GM23338 (cell line): ENCODE measurements at regions not wholly inside any gene's neighbourhood (a gene's known extent, or its start where the extent isn't known, plus 50 kb on each side); places are given as distances from the start of the nearest gene placed in this dataset.
A peak's percentile ranks its signal among the peaks of the same experiment; 100 is the strongest.

ENCODE experiments used
- ATAC-seq: fragments of 200-7000 bp; cut with Tn5 transposase; 3 replicates; pipeline ENCODE4 v1.9.1; 2020
- DNase-seq: peaks from one replicate; pipeline ENCODE4 v3.0.0-alpha.2; 2015; ENCODE audit warnings: low spot score
- H2AFZ ChIP-seq: fragments of 200-600 bp; sonication (generic); 2 replicates; pipeline ENCODE4 v1.8.0; 2016; ENCODE audit warnings: antibody characterized with exemption, mild to moderate bottlenecking, moderate library complexity
- H3F3A ChIP-seq: fragments of 200-600 bp; sonication (generic); replicated peaks from 2 replicates; pipeline ENCODE4 v1.8.0; 2017; ENCODE audit warnings: antibody characterized with exemption, mixed run types, low read depth
- H3K27ac ChIP-seq: fragments of 200-600 bp; sonication (generic); 2 replicates; pipeline ENCODE4 v1.6.1; 2016; ENCODE audit warnings: low read depth
- H3K27me3 ChIP-seq: fragments of 200-600 bp; sonication (generic); 2 replicates; pipeline ENCODE4 v1.8.0; 2016; ENCODE audit warnings: mild to moderate bottlenecking, mixed run types, moderate library complexity; ENCODE audit not compliant: insufficient read depth
- H3K36me3 ChIP-seq: fragments of 200-600 bp; sonication (generic); 2 replicates; pipeline ENCODE4 v1.8.0; 2016; ENCODE audit warnings: mild to moderate bottlenecking; ENCODE audit not compliant: insufficient read depth
- H3K4me1 ChIP-seq: fragments of 200-600 bp; sonication (generic); 2 replicates; pipeline ENCODE4 v1.8.0; 2016; ENCODE audit warnings: mild to moderate bottlenecking, moderate library complexity; ENCODE audit not compliant: insufficient read depth
- H3K4me2 ChIP-seq: fragments of 200-600 bp; sonication (generic); 2 replicates; pipeline ENCODE4 v1.7.1; 2017; ENCODE audit warnings: mixed run types
- H3K4me3 ChIP-seq: fragments of 200-600 bp; sonication (generic); 2 replicates; pipeline ENCODE4 v1.6.1; 2016; ENCODE audit warnings: mixed run types
- H3K79me2 ChIP-seq: fragments of 200-600 bp; sonication (generic); replicated peaks from 2 replicates; pipeline ENCODE4 v1.8.0; 2017; ENCODE audit warnings: mild to moderate bottlenecking; ENCODE audit not compliant: insufficient read depth
- H3K9me2 ChIP-seq: fragments of 200-600 bp; sonication (generic); 2 replicates; pipeline ENCODE4 v1.8.0; 2017; ENCODE audit not compliant: insufficient read depth
- H4K20me1 ChIP-seq: fragments of 200-600 bp; sonication (generic); replicated peaks from 2 replicates; pipeline ENCODE4 v1.8.0; 2017; ENCODE audit warnings: mild to moderate bottlenecking; ENCODE audit not compliant: insufficient read depth
- H3K27ac Mint-ChIP-seq: 2 replicates; pipeline ENCODE4 v1.8.0; 2020; ENCODE audit warnings: inconsistent platforms, mild to moderate bottlenecking, moderate library complexity, mixed read lengths
- H3K27me3 Mint-ChIP-seq: 3 replicates; pipeline ENCODE4 v1.8.0; 2022; ENCODE audit warnings: low read depth, mild to moderate bottlenecking, moderate library complexity, mixed read lengths, inconsistent platforms; ENCODE audit not compliant: insufficient read depth, poor library complexity
- H3K36me3 Mint-ChIP-seq: 3 replicates; pipeline ENCODE4 v1.8.0; 2021; ENCODE audit warnings: low read depth, mild to moderate bottlenecking, inconsistent platforms, moderate library complexity, mixed read lengths
- H3K4me1 Mint-ChIP-seq: 3 replicates; pipeline ENCODE4 v1.8.0; 2020; ENCODE audit warnings: mild to moderate bottlenecking, inconsistent platforms, mixed read lengths
- H3K4me3 Mint-ChIP-seq: 3 replicates; pipeline ENCODE4 v1.8.0; 2021; ENCODE audit warnings: moderate library complexity, mild to moderate bottlenecking, inconsistent platforms, mixed read lengths
- H3K9me3 Mint-ChIP-seq: 3 replicates; pipeline ENCODE4 v1.8.0; 2020; ENCODE audit warnings: moderate library complexity, mild to moderate bottlenecking, inconsistent platforms, mixed read lengths
- CREB1 ChIP-seq: fragments of 250-450 bp; sonication (Bioruptor Pico); IDR thresholded peaks from 2 replicates; pipeline ENCODE4 v1.5.0; 2020; ENCODE audit warnings: low read depth, mild to moderate bottlenecking, moderate library complexity
- ETS1 ChIP-seq: IDR thresholded peaks from 2 replicates; pipeline ENCODE4 v1.6.1; 2016; ENCODE audit warnings: antibody characterized with exemption
- EZH2 ChIP-seq: fragments of 200-600 bp; sonication (generic); IDR thresholded peaks from one replicate; pipeline ENCODE4 v1.8.0; 2017; ENCODE audit warnings: antibody characterized with exemption, mild to moderate bottlenecking, low read depth; ENCODE audit not compliant: unreplicated experiment
- EZH2phosphoT487 ChIP-seq: fragments of 200-600 bp; sonication (generic); IDR thresholded peaks from one replicate; pipeline ENCODE4 v1.8.1; 2018; ENCODE audit warnings: antibody characterized with exemption; ENCODE audit not compliant: unreplicated experiment
- JUNB ChIP-seq: IDR thresholded peaks from one replicate; pipeline ENCODE4 v1.6.1; 2016; ENCODE audit warnings: antibody characterized with exemption; ENCODE audit not compliant: unreplicated experiment
- NANOG ChIP-seq: IDR thresholded peaks from 2 replicates; pipeline ENCODE4 v1.6.1; 2016; ENCODE audit warnings: antibody characterized with exemption, borderline replicate concordance
- POLR2AphosphoS5 ChIP-seq: IDR thresholded peaks from 2 replicates; pipeline ENCODE4 v1.6.1; 2016; ENCODE audit warnings: antibody characterized with exemption, low read depth
- STAT1 ChIP-seq: IDR thresholded peaks from one replicate; pipeline ENCODE4 v1.6.1; 2016; ENCODE audit warnings: antibody characterized with exemption; ENCODE audit not compliant: unreplicated experiment
- ZNF114 ChIP-seq: fragments of 250-450 bp; sonication (Bioruptor Pico); IDR thresholded peaks from 2 replicates; pipeline ENCODE4 v1.5.0; 2020; ENCODE audit warnings: mild to moderate bottlenecking, moderate library complexity
- ZNF331 ChIP-seq: fragments of 250-450 bp; sonication (Bioruptor Pico); IDR thresholded peaks from 2 replicates; pipeline ENCODE4 v1.5.0; 2020; ENCODE audit warnings: low read depth, mild to moderate bottlenecking, moderate library complexity
- ZNF462 ChIP-seq: fragments of 250-450 bp; sonication (Bioruptor Pico); IDR thresholded peaks from 2 replicates; pipeline ENCODE4 v1.5.0; 2020; ENCODE audit warnings: mild to moderate bottlenecking, moderate library complexity
- TF ChIP-seq, protein P1 (sequence below): IDR thresholded peaks from one replicate; pipeline ENCODE4 v1.6.1; 2018; ENCODE audit warnings: antibody characterized with exemption; ENCODE audit not compliant: unreplicated experiment
- TF ChIP-seq, protein P2 (sequence below), 2 experiments: fragments of 200-600 bp in 1 of 2; sonication (generic) in 1 of 2; conservative IDR thresholded peaks; 2 replicates each; pipeline versions ENCODE4 v1.5.1 to v1.6.1; 2016 to 2017; ENCODE audit warnings: antibody characterized with exemption in 2 of 2, low read depth in 2 of 2, mild to moderate bottlenecking in 2 of 2, moderate library complexity in 1 of 2

DNA sequence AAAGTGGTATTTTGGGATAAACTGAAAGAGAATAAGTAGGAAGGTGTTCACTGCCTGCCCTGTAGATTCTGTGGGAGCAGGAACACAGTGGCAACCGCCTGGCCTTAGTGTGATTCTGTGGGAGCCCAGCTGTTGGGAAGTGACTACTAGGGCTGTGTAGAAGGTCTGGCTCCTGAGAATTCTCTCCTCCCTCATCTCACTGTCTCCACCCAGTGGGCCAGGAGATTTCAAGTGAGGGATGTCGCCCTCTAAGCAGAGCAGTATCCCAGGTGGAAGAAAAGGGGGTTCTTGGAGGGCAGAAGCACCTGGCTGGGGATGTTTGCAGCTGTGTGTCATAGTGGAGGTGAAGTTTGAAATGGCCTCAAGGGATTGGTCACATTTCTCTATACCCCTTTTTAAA lies 113.7 kb downstream of the TBC1D30 start:
- Mint-ChIP-seq H3K4me3 (no peak overlapping the region), H3K4me1 (peaks cover 7% of the 10 kb centered on the region), H3K27ac (no peak overlapping the region), H3K36me3 (no peaks in the 10 kb centered on the region), H3K9me3 (no peaks in the 10 kb centered on the region), H3K27me3 (peaks cover 5% of the 10 kb centered on the region)
- H3F3A ChIP-seq = no peaks in the 10 kb centered on the region
- H4K20me1 ChIP-seq = no peaks in the 10 kb centered on the region
- ATAC-seq = peak; percentile 42; the same call in 1 of the 3 replicates
- H3K36me3 ChIP-seq = no peaks in the 10 kb centered on the region
- peaks cover 6% of the 10 kb centered on the region; the same call in 1 of the 2 replicates for H3K9me2 ChIP-seq
- no peak overlapping the region for H3K4me2 ChIP-seq
- H3K27ac ChIP-seq = no peak overlapping the region
- H3K79me2 ChIP-seq = no peaks in the 10 kb centered on the region
- no peaks in the 10 kb centered on the region for H3K27me3 ChIP-seq
- no peak overlapping the region for H3K4me3 ChIP-seq
- H2AFZ ChIP-seq = no peak overlapping the region
- peaks cover 5% of the 10 kb centered on the region; the same call in 1 of the 2 replicates for H3K4me1 ChIP-seq
- DNase-seq = no peak
- TF ChIP-seq ETS1 = no peak
- no peak for TF ChIP-seq NANOG
- TF ChIP-seq, protein P1, sequence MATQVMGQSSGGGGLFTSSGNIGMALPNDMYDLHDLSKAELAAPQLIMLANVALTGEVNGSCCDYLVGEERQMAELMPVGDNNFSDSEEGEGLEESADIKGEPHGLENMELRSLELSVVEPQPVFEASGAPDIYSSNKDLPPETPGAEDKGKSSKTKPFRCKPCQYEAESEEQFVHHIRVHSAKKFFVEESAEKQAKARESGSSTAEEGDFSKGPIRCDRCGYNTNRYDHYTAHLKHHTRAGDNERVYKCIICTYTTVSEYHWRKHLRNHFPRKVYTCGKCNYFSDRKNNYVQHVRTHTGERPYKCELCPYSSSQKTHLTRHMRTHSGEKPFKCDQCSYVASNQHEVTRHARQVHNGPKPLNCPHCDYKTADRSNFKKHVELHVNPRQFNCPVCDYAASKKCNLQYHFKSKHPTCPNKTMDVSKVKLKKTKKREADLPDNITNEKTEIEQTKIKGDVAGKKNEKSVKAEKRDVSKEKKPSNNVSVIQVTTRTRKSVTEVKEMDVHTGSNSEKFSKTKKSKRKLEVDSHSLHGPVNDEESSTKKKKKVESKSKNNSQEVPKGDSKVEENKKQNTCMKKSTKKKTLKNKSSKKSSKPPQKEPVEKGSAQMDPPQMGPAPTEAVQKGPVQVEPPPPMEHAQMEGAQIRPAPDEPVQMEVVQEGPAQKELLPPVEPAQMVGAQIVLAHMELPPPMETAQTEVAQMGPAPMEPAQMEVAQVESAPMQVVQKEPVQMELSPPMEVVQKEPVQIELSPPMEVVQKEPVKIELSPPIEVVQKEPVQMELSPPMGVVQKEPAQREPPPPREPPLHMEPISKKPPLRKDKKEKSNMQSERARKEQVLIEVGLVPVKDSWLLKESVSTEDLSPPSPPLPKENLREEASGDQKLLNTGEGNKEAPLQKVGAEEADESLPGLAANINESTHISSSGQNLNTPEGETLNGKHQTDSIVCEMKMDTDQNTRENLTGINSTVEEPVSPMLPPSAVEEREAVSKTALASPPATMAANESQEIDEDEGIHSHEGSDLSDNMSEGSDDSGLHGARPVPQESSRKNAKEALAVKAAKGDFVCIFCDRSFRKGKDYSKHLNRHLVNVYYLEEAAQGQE = no peak
- peak; percentile 71 for TF ChIP-seq ZNF462 (CRISPR knock-in tag)
- TF ChIP-seq CREB1 (CRISPR knock-in tag) = no peak
- no peak for TF ChIP-seq POLR2AphosphoS5
- no peak for TF ChIP-seq EZH2phosphoT487
- no peak for TF ChIP-seq JUNB
- TF ChIP-seq ZNF114 (CRISPR knock-in tag) = no peak
- TF ChIP-seq, protein P2, sequence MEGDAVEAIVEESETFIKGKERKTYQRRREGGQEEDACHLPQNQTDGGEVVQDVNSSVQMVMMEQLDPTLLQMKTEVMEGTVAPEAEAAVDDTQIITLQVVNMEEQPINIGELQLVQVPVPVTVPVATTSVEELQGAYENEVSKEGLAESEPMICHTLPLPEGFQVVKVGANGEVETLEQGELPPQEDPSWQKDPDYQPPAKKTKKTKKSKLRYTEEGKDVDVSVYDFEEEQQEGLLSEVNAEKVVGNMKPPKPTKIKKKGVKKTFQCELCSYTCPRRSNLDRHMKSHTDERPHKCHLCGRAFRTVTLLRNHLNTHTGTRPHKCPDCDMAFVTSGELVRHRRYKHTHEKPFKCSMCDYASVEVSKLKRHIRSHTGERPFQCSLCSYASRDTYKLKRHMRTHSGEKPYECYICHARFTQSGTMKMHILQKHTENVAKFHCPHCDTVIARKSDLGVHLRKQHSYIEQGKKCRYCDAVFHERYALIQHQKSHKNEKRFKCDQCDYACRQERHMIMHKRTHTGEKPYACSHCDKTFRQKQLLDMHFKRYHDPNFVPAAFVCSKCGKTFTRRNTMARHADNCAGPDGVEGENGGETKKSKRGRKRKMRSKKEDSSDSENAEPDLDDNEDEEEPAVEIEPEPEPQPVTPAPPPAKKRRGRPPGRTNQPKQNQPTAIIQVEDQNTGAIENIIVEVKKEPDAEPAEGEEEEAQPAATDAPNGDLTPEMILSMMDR (conservative IDR thresholded peaks at IDR 0.05; ENCODE audit: low read depth in 2 of 2) = peak in 1 of 2 experiments; percentile 45; a peak in 2 of 4 replicates
- TF ChIP-seq STAT1 = no peak
- no peak for TF ChIP-seq EZH2
- TF ChIP-seq ZNF331 (CRISPR knock-in tag) = no peak
